NCI-H2081 treated with DMSO at 0.1 percent for 48 hours (cell line): ENCODE measurements at regions not wholly inside any gene's neighbourhood (a gene's known extent, or its start where the extent isn't known, plus 50 kb on each side); places are given as distances from the start of the nearest gene placed in this dataset.

Source experiments
- DNase-seq: peaks from one replicate; lab custom pipeline; 2025; lab: John Stamatoyannopoulos, UW

GRCh38 chr21:16538936-16539440 lies 809.2 kb downstream of the USP25 start:
- no peak for DNase-seq

- no peak for DNase-seq
Observed at GRCh38 chr21:16540966-16541727, 811.4 kb downstream of the USP25 start.

DNA sequence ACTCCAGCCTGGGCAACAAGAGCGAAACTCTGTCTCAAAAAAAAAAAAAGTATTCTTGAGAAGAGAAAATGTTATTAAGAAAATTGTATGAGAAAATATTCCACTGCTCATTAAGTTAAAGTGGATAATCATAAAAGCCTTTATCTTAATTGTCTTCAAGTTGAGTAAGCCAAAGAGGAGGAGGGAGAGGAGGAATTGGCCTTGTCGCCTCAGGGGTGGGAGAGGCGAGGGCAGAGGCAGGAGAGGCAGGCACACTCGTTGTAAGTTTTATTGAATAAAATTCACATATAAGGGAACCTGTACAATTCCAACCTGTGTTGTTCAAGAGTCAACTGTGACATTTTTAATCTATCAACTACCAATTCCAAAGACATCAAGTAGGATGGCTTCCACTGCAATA lies 820.3 kb downstream of the USP25 start:
- DNase-seq: no peak

DNA sequence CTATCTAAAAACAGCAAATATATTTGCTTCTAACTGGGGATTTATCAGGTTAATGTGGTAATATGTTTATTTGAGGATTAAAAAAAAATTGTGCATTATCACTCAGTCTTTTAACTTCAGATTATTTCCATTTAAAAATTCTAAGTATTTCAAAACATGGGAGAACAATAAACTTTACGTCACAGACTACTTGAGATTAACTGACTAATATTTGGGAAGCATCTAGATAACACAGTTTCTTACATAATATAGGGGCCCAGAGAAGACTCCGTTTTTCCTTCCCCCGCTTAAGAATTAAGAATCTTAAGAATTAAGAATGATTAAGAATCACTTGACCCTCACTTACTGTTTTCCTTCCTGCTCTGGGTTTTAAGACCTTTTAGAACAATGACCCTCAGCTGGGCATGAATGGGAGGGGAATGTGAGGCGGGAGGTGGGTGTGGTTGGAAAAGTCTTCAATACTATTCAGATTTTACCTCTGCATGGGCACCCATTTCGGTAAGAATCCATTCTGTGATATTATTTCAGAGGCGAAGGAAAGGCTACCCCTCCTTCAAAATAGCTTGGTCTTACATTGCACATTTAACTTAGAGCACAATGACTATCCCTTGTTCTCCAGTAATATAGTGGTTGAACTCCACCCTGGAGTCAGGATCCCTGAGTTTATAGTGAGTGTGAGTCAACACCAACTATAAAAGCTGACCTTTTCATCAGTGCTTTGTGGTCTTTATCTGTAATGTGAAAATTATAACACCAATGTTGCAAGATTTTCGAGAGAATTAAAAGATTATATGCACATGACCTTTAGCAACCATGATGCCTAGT lies 821.3 kb downstream of the USP25 start:
- DNase-seq: no peak

GRCh38 chr21:16552880-16553279 lies 823.1 kb downstream of the USP25 start:
- no peak for DNase-seq

DNA sequence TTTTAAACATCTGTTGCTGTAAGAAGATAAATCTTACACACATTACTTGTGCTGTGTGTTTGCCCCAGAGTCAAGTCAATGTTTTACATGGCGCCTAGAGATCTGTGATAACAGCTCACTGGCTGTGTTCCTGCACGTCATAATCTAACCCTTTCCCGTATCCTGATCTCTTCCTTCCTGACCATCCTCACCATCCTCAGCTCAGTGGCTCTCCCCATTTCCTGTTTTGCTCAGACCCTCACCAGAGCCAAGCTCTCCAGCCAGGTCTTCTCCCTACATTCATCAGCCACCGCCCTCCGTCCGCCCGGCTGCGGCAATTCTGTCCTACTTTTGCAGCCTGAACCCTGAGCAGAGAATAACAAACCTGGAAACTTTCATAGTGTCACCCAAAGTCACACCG lies 824.7 kb downstream of the USP25 start:
- DNase-seq: no peak

DNA sequence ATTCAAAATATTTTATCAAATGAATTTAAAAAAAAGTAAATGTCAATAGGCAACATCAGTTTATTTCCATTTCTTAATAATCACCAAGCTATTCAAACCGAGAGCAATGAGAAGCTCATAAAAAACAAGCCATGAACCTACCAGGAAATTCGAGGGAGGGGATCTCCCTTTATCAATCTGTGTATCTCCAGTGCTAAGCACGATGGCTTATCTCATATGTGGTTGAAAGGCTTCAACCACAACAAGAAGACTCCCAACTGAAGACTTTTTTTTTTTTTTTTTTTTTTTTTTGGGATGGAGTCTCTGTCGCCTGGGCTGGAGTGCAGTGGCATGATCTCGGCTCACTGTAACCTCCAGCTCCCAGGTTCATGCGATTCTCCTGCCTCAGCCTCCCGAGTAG lies 833.3 kb downstream of the USP25 start:
- DNase-seq: no peak

DNA sequence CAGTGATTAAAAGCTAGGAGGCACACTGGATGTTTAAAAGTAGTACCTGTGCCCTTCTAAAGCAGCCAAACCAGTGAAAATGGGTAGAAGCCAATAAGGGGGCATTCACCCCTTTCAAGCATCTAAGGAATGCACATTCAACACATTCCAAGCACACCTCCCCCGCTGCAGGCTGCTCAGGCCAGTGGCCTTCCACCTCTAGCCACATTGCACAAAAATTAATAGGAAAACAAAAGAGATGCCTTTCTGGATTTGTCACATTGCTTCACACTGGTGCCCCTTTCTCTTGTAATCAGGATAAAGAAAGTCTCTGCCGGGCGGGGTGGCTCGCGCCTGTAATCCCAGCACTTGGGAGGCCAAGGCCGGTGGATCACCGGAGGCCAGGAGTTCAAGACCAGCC lies 834.0 kb downstream of the USP25 start:
- no peak for DNase-seq

DNA sequence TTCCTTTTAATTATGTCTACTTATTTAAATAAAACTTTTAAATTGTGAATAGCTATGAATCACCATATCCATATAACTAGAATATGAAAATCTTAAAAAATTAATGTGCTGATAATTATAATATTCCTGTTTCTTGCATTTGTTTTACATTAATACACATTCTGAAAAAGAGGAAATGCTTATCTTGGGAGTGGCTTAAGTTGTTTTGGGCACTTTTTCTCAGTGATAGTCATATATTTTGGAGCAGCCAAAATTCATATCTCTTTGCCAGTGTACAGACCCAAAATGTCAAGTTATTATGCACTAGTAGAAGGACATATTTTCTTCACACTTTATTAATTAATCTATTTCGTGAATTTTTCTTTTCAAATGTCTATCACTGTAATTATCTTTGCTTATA lies 838.5 kb downstream of the USP25 start:
- no peak for DNase-seq

DNA sequence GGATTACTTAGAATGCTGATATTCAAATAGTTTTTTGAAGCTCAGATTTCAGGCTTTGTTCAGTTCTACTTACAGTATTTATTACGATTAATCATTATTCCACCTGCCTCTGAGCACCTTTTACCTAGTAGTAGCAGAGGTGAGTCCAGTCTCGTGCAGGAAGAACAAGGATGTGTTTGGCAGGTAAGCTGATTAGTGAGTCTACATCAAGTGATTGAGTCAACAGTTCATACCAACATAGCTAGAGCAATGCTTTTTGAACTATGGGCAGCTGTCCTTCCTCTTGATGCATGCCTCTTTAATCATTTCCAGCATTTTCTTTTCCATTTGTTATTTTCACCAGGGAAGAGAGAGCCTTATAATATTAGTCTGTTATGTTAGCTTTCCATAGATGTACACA lies 838.9 kb downstream of the USP25 start:
- no peak for DNase-seq

- DNase-seq: no peak
Observed at GRCh38 chr21:16569679-16570078, 839.9 kb downstream of the USP25 start.

GRCh38 chr21:16570171-16570570 lies 840.4 kb downstream of the USP25 start:
- DNase-seq: no peak

GRCh38 chr21:16570856-16571255 lies 841.1 kb downstream of the USP25 start:
- DNase-seq: no peak

DNA sequence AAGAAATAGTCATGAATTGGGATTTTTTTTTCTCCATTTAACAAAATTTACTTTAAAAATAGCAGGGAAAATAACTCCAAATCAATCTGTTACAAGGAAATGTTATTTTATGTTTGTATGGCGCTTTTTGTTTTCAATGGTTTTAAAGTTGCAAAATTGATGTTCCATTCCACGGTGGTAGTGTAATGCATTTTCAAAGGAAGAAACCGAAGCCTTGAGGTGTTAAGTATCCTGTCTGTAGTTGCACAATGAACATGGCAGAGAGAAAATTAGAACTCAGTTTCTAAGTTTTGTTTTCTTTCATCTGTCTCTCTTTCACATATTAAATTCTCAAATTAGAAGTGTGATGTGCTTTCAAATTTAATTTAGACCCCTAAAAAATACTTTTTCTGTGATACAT lies 841.8 kb downstream of the USP25 start:
- no peak for DNase-seq

DNA sequence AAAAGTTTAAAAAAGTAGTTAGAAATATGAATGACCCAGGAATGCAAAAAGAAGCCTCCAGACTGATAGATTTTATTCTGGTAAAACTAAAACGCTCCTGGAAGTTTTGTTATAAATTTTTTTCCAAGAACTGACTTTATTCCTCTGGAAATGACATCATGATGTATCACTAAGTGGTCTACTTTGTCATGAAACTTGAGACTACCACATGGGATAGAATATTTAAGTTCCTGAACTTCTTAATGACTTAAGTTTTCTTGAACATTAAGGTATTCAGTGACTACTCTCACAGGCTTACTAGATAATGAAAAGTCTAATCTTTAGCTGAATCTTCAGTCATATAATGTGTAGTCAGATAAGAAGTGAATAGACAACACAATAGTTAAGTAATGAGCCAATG lies 842.2 kb downstream of the USP25 start:
- DNase-seq: no peak

GRCh38 chr21:16573578-16573977 lies 843.8 kb downstream of the USP25 start:
- no peak for DNase-seq

- no peak for DNase-seq
Observed at GRCh38 chr21:16577975-16578374, 848.2 kb downstream of the USP25 start.

GRCh38 chr21:16578912-16579311 lies 849.1 kb downstream of the USP25 start:
- no peak for DNase-seq

DNA sequence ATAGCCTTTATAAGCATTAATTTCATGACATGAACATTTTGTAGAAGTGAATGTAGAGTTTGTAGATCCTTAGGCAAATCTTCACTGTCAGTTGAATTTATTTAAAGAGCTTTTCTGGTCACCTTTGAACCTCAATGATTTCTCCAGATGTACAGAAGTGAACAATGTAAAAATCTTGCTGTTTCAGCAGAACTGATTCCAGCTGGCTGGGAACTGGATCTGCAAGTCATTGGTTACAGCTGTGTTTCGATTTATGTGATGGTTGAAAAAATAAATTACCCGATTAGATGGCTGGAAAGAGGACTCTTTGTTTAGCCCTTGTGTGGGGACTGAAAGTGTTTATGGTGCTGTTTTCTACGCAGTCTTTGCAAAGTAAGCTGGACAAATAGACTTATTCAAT lies 849.8 kb downstream of the USP25 start:
- DNase-seq: no peak

DNA sequence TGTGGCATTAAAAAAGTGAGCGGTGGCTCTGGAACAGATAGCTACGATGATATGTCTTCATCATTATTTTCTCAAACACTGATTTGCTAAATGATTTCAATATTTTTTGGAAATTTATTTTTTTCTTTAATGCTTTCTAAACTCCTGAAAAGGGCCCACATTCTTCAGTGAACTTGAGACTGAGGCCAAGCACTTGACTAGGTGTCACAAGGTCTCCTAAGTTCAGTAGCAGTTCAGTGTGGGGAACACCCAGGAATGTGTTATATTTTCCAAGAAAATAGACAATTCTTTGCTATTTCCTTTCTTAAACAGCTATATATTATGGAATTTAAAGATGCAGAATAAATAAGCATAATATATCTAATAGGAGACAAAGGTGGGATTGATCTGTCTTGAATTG lies 850.9 kb downstream of the USP25 start:
- no peak for DNase-seq

DNA sequence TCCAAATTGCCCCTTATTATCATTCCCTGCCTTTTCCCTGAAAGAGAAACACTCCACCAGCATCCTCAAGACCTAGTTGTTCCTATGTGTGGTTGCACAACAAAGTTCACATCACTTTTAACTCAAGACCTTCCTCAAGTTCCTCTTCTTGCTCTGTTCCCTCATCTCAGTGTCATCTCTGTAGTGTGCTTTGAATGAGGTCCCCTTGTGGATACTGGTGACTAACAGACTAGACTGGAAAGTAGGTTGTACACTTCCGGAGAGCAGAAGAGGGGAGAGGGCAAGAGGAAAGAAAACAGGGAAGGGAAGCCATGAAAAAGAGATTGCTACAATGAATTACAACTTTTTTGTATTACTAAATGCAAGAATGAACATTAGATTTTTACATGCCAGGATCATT lies 853.8 kb downstream of the USP25 start:
- no peak for DNase-seq

DNA sequence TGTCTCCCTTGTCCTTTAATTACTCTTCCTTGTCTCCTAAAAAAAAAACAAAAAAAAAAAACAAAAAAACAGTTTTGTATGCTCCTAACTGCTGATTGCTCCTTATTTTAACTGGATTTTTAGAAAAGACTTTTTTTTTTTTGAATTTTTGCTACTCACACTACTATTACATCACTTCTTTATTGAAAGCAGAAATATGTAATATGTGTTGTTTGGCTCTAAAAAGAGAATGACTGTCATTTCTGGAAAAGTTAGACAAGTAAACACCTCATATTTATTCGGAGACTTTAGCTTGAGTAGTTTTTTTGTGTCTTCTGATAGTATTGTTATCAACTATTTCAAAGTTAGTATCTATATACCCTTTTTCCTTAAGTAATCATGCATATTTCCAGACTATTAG lies 855.0 kb downstream of the USP25 start:
- no peak for DNase-seq

DNA sequence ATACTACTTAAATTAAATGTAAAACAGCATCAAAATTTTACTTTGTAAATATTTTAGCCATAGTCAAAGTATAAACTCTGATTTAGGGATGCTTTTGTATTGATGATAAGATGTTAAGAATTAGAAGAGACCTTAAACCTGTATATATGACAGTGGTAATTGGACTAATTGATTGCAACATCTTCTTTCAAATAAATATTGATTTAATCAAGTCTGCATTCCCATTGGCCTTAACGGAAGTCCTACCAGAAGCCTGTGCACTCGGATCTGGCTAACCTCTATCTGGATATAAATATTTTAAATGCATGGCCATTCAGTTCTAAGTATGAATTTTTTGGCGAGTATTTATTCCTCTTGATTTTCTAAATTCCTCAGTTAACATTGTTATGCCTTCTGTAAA lies 856.1 kb downstream of the USP25 start:
- no peak for DNase-seq
